HCEC 1CT (cell line): ENCODE measurements at regions not wholly inside any gene's neighbourhood (a gene's known extent, or its start where the extent isn't known, plus 50 kb on each side); places are given as distances from the start of the nearest gene placed in this dataset.
"Not testable (repeated sequence)": the region's sequence is repeated elsewhere in the genome, so short reads cannot be mapped to it uniquely, and the experiment has no call there.

Experiments
- DNase-seq: peaks from one replicate; pipeline ENCODE4 v3.0.0-alpha.2; 2017

- DNase-seq: no peak
Measured at GRCh38 chr2:195138435-195138834, 518.6 kb upstream of the SLC39A10 start.

GRCh38 chr2:195125889-195126288 lies 531.1 kb upstream of the SLC39A10 start:
- not testable (repeated sequence) for DNase-seq

- no peak for DNase-seq
Measured at GRCh38 chr2:195124391-195125079, 532.5 kb upstream of the SLC39A10 start.

GRCh38 chr2:195122653-195123052 lies 534.4 kb upstream of the SLC39A10 start:
- no peak for DNase-seq

GRCh38 chr2:195121341-195121740 lies 535.7 kb upstream of the SLC39A10 start:
- DNase-seq: no peak

- no peak for DNase-seq
Measured at GRCh38 chr2:195119231-195119630, 537.8 kb upstream of the SLC39A10 start.

- no peak for DNase-seq
Measured at GRCh38 chr2:195118276-195118675, 538.8 kb upstream of the SLC39A10 start.

GRCh38 chr2:195117011-195117410 lies 540.0 kb upstream of the SLC39A10 start:
- no peak for DNase-seq

- DNase-seq: no peak
Measured at GRCh38 chr2:195115738-195116137, 541.3 kb upstream of the SLC39A10 start.

- no peak for DNase-seq
Measured at GRCh38 chr2:195108182-195108581, 548.8 kb upstream of the SLC39A10 start.

GRCh38 chr2:195106681-195107380 lies 550.2 kb upstream of the SLC39A10 start:
- no peak for DNase-seq

- DNase-seq: no peak
Measured at GRCh38 chr2:195105581-195105980, 551.4 kb upstream of the SLC39A10 start.

GRCh38 chr2:195094330-195094729 lies 562.7 kb upstream of the SLC39A10 start:
- peak; percentile 9 for DNase-seq

- DNase-seq: no peak
Measured at GRCh38 chr2:195092341-195092740, 564.7 kb upstream of the SLC39A10 start.

GRCh38 chr2:195072806-195073205 lies 584.2 kb upstream of the SLC39A10 start:
- not testable (repeated sequence) for DNase-seq

- no peak for DNase-seq
Measured at GRCh38 chr2:195057001-195057400, 600.0 kb upstream of the SLC39A10 start.

GRCh38 chr2:195055996-195056395 lies 601.0 kb upstream of the SLC39A10 start:
- no peak for DNase-seq

- DNase-seq: no peak
Measured at GRCh38 chr2:195051401-195051800, 605.6 kb upstream of the SLC39A10 start.

- peak; percentile 10 for DNase-seq
Measured at GRCh38 chr2:195049372-195050031, 607.5 kb upstream of the SLC39A10 start.

GRCh38 chr2:195047955-195048354 lies 609.1 kb upstream of the SLC39A10 start:
- no peak for DNase-seq

GRCh38 chr2:195044801-195045200 lies 612.2 kb upstream of the SLC39A10 start:
- no peak for DNase-seq

- DNase-seq: no peak
Measured at GRCh38 chr2:195038153-195038552, 618.9 kb upstream of the SLC39A10 start.

- DNase-seq: no peak
Measured at GRCh38 chr2:195037045-195037444, 620.0 kb upstream of the SLC39A10 start.

- DNase-seq: no peak
Measured at GRCh38 chr2:195031411-195031810, 625.6 kb upstream of the SLC39A10 start.
